Skeletal muscle tissue (tissue), 3 donors: ENCODE measurements at regions not wholly inside any gene's neighbourhood (a gene's known extent, or its start where the extent isn't known, plus 50 kb on each side); places are given as distances from the start of the nearest gene placed in this dataset.
A peak's percentile ranks its signal among the peaks of the same experiment; 100 is the strongest.

ENCODE experiments used
- H3K27ac ChIP-seq: one replicate; pipeline ENCODE4 v1.7.0; 2013; ENCODE audit warnings: mild to moderate bottlenecking, low read depth, low read length, inconsistent platforms
- H3K27me3 ChIP-seq, 3 donors: one replicate each; pipeline ENCODE4 v1.7.0; 2013; ENCODE audit warnings: low read length in 3 of 3; ENCODE audit not compliant: control insufficient read depth in 3 of 3, insufficient read depth in 3 of 3
- H3K36me3 ChIP-seq, 3 donors: one replicate each; pipeline ENCODE4 v1.7.0; 2013; ENCODE audit warnings: low read length in 3 of 3; ENCODE audit not compliant: control insufficient read depth in 3 of 3, insufficient read depth in 3 of 3
- H3K4me1 ChIP-seq, 3 donors: one replicate each; pipeline ENCODE4 v1.7.0; 2013; ENCODE audit warnings: low read length in 3 of 3, mild to moderate bottlenecking in 3 of 3; ENCODE audit not compliant: control insufficient read depth in 3 of 3, insufficient read depth in 3 of 3
- H3K4me3 ChIP-seq, 3 donors: one replicate each; pipeline ENCODE4 v1.7.0; 2013; ENCODE audit warnings: low read length in 3 of 3
- H3K9ac ChIP-seq, 3 donors: one replicate each; pipeline ENCODE4 v1.7.0; 2013; ENCODE audit warnings: low read length in 3 of 3, mild to moderate bottlenecking in 3 of 3, moderate library complexity in 2 of 3, low read depth in 1 of 3
- H3K9me3 ChIP-seq, 3 donors: one replicate each; pipeline ENCODE4 v1.7.0; 2013; ENCODE audit warnings: low read length in 3 of 3; ENCODE audit not compliant: control insufficient read depth in 3 of 3
- donor health status: Osteomylitis.

DNA sequence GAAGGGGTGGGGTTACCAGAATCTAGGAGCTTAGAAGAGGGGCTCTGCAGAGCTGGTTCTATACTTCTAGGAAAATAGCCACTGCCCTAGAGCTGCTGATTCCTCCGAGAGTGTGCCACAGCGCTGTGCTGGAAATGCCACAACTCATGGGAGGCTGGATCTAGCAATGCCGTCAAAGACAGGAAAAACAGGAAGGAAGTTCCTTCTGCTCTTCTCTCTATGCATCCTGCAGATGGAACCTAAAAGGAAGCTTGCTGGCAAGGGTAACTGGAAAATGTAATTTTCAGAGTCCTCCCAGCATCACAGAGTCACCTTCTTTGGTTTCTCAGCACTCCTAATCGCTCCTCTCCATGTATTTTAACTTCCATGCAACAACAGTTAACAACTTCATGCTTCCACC, 121.2 kb upstream of the TLL1 start:
- no peaks in the 10 kb centered on the region for H3K9me3 ChIP-seq
- no peak overlapping the region for H3K4me3 ChIP-seq
- no peak overlapping the region for H3K9ac ChIP-seq
- H3K27me3 ChIP-seq, result no peaks in the 10 kb centered on the region
- no peaks in the 10 kb centered on the region for H3K36me3 ChIP-seq
- H3K4me1 ChIP-seq, result no peaks in the 10 kb centered on the region
- H3K27ac ChIP-seq, result no peak overlapping the region

- H3K9me3 ChIP-seq, result no peaks in the 10 kb centered on the region
- H3K27me3 ChIP-seq, result no peaks in the 10 kb centered on the region
- H3K9ac ChIP-seq, result no peak overlapping the region
- no peak overlapping the region for H3K4me3 ChIP-seq
- no peaks in the 10 kb centered on the region for H3K36me3 ChIP-seq
- no peak overlapping the region for H3K27ac ChIP-seq
- no peaks in the 10 kb centered on the region for H3K4me1 ChIP-seq
These were observed 118.4 kb upstream of the TLL1 start for GRCh38 chr4:165754664-165755063.

- H3K36me3 ChIP-seq, result no peaks in the 10 kb centered on the region
- no peaks in the 10 kb centered on the region for H3K4me1 ChIP-seq
- H3K27me3 ChIP-seq, result no peaks in the 10 kb centered on the region
- no peak overlapping the region for H3K9ac ChIP-seq
- no peaks in the 10 kb centered on the region for H3K9me3 ChIP-seq
- no peak overlapping the region for H3K4me3 ChIP-seq
- H3K27ac ChIP-seq, result no peak overlapping the region
These were observed 116.2 kb upstream of the TLL1 start for GRCh38 chr4:165756836-165757235.

- H3K27ac ChIP-seq, result no peak overlapping the region
- no peaks in the 10 kb centered on the region for H3K36me3 ChIP-seq
These were observed 115.6 kb upstream of the TLL1 start for GRCh38 chr4:165757451-165757850.

GRCh38 chr4:165758086-165758485, 115.0 kb upstream of the TLL1 start:
- no peak overlapping the region for H3K27ac ChIP-seq
- no peaks in the 10 kb centered on the region for H3K36me3 ChIP-seq
- H3K27me3 ChIP-seq, result no peaks in the 10 kb centered on the region
- no peak overlapping the region for H3K4me3 ChIP-seq
- no peak overlapping the region for H3K9ac ChIP-seq
- H3K4me1 ChIP-seq, result no peaks in the 10 kb centered on the region
- H3K9me3 ChIP-seq, result no peaks in the 10 kb centered on the region

More at GRCh38 chr4:165757451-165757850, 115.6 kb upstream of the TLL1 start:
- Histone ChIP-seq H3K9ac (no peak overlapping the region), H3K27me3 (no peaks in the 10 kb centered on the region), H3K4me1 (no peaks in the 10 kb centered on the region), H3K4me3 (no peak overlapping the region), H3K9me3 (no peaks in the 10 kb centered on the region)

DNA sequence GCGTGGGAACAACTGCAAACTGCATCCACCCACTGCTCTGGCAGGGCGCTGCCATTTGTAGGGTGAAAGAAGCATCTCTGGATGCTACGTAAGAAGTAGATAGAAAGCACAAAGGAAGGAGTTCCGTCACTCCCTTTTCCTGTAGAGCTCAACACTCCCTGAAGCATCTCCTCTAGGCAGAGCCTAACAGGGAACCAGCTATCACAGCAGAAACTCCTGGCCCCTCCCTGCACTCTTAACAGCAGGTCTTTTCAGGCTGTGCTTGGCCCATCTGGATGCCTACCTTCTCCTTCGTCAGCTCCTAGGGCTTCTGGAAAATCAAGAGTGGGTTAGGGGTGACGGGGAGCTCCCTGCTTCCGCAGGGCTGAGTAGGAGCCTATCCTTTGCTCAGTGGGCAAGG, 112.9 kb upstream of the TLL1 start:
- Histone ChIP-seq H3K9me3 (no peaks in the 10 kb centered on the region), H3K36me3 (no peaks in the 10 kb centered on the region), H3K27ac (no peak overlapping the region), H3K4me1 (peaks cover 0 to 2% (median 0%) of the 10 kb centered on the region in 3 donors), H3K27me3 (no peaks in the 10 kb centered on the region), H3K4me3 (no peak overlapping the region), H3K9ac (no peak overlapping the region)

- no peak overlapping the region for H3K9ac ChIP-seq
- no peak overlapping the region for H3K4me3 ChIP-seq
- no peaks in the 10 kb centered on the region for H3K9me3 ChIP-seq
- no peaks in the 10 kb centered on the region for H3K27me3 ChIP-seq
- no peaks in the 10 kb centered on the region for H3K36me3 ChIP-seq
- peaks cover 0 to 2% (median 0%) of the 10 kb centered on the region in 3 donors for H3K4me1 ChIP-seq
- H3K27ac ChIP-seq, result no peak overlapping the region
These were observed 111.1 kb upstream of the TLL1 start for GRCh38 chr4:165761963-165762362.

GRCh38 chr4:165763640-165764039, 109.4 kb upstream of the TLL1 start:
- no peak overlapping the region for H3K4me3 ChIP-seq

GRCh38 chr4:165765053-165765452, 108.0 kb upstream of the TLL1 start:
- H3K4me3 ChIP-seq, result no peak overlapping the region
- H3K9me3 ChIP-seq, result no peaks in the 10 kb centered on the region
- H3K4me1 ChIP-seq, result peaks cover 0 to 2% (median 0%) of the 10 kb centered on the region in 3 donors
- H3K27ac ChIP-seq, result no peak overlapping the region
- no peak overlapping the region for H3K9ac ChIP-seq
- H3K27me3 ChIP-seq, result no peaks in the 10 kb centered on the region
- no peaks in the 10 kb centered on the region for H3K36me3 ChIP-seq

More at GRCh38 chr4:165763640-165764039, 109.4 kb upstream of the TLL1 start:
- H3K9me3 ChIP-seq, result no peaks in the 10 kb centered on the region
- no peaks in the 10 kb centered on the region for H3K27me3 ChIP-seq
- H3K9ac ChIP-seq, result no peak overlapping the region
- H3K4me1 ChIP-seq, result peaks cover 0 to 2% (median 0%) of the 10 kb centered on the region in 3 donors
- H3K27ac ChIP-seq, result no peak overlapping the region
- no peaks in the 10 kb centered on the region for H3K36me3 ChIP-seq

- Histone ChIP-seq H3K4me1 (peaks cover 0 to 2% (median 0%) of the 10 kb centered on the region in 3 donors), H3K9me3 (no peaks in the 10 kb centered on the region), H3K27ac (peak overlapping the region; percentile 29), H3K36me3 (no peaks in the 10 kb centered on the region), H3K9ac (no peak overlapping the region), H3K27me3 (no peaks in the 10 kb centered on the region), H3K4me3 (no peak overlapping the region)
These were observed 107.0 kb upstream of the TLL1 start for GRCh38 chr4:165766018-165766417.

- no peak overlapping the region for H3K27ac ChIP-seq
- no peak overlapping the region for H3K9ac ChIP-seq
- no peaks in the 10 kb centered on the region for H3K9me3 ChIP-seq
- H3K4me3 ChIP-seq, result no peak overlapping the region
- peaks cover 0 to 2% (median 0%) of the 10 kb centered on the region in 3 donors for H3K4me1 ChIP-seq
- no peaks in the 10 kb centered on the region for H3K27me3 ChIP-seq
- no peaks in the 10 kb centered on the region for H3K36me3 ChIP-seq
These were observed 106.1 kb upstream of the TLL1 start for GRCh38 chr4:165766976-165767375.
